WTC11 (cell line): ENCODE measurements at regions not wholly inside any gene's neighbourhood (a gene's known extent, or its start where the extent isn't known, plus 50 kb on each side); places are given as distances from the start of the nearest gene placed in this dataset.

ENCODE experiments used
- CTCF ChIP-seq: fragments of 200-600 bp; IDR thresholded peaks from 2 replicates; pipeline ENCODE4 v1.8.0; 2022; ENCODE audit warnings: antibody characterized with exemption
- HMGXB4 ChIP-seq: sonication (generic); formaldehyde crosslinking; IDR thresholded peaks from 2 replicates; pipeline ENCODE4 v1.8.1; 2023; ENCODE audit warnings: mild to moderate bottlenecking, moderate library complexity, missing genetic modification reagents
- JUN ChIP-seq: sonication (generic); formaldehyde crosslinking; IDR thresholded peaks from 2 replicates; pipeline ENCODE4 v1.8.0; 2023; ENCODE audit warnings: mild to moderate bottlenecking, missing genetic modification reagents
- NR3C1 ChIP-seq: sonication (generic); formaldehyde crosslinking; conservative IDR thresholded peaks from 2 replicates; pipeline ENCODE4 v1.8.1; 2023; ENCODE audit warnings: low read depth, mild to moderate bottlenecking, missing genetic modification reagents
- SP1 ChIP-seq: sonication (generic); formaldehyde crosslinking; conservative IDR thresholded peaks from 2 replicates; pipeline ENCODE4 v1.8.1; 2022; ENCODE audit warnings: missing genetic modification reagents
- TEAD1 ChIP-seq: sonication (generic); formaldehyde crosslinking; IDR thresholded peaks from 2 replicates; pipeline ENCODE4 v1.8.0; 2022; ENCODE audit warnings: mild to moderate bottlenecking, missing genetic modification reagents
- ZNF281 ChIP-seq: sonication (generic); formaldehyde crosslinking; IDR thresholded peaks from 2 replicates; pipeline ENCODE4 v1.8.0; 2023; ENCODE audit warnings: mild to moderate bottlenecking, missing genetic modification reagents
- TF ChIP-seq, protein P1 (sequence below): sonication (generic); formaldehyde crosslinking; IDR thresholded peaks from 2 replicates; pipeline ENCODE4 v1.8.0; 2022; ENCODE audit warnings: mild to moderate bottlenecking, missing genetic modification reagents
- TF ChIP-seq, protein P2 (sequence below): sonication (generic); formaldehyde crosslinking; IDR thresholded peaks from 2 replicates; pipeline ENCODE4 v1.8.1; 2022; ENCODE audit warnings: mild to moderate bottlenecking, missing genetic modification reagents, moderate library complexity, borderline replicate concordance

- TF ChIP-seq CTCF (no peak), HMGXB4 (no peak), TEAD1 (no peak), JUN (no peak), ZNF281 (CRISPR knock-in tag) (no peak), SP1 (no peak), NR3C1 (CRISPR knock-in tag) (no peak)
- TF ChIP-seq, protein P1, sequence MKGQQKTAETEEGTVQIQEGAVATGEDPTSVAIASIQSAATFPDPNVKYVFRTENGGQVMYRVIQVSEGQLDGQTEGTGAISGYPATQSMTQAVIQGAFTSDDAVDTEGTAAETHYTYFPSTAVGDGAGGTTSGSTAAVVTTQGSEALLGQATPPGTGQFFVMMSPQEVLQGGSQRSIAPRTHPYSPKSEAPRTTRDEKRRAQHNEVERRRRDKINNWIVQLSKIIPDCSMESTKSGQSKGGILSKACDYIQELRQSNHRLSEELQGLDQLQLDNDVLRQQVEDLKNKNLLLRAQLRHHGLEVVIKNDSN: no peak
- TF ChIP-seq, protein P2, sequence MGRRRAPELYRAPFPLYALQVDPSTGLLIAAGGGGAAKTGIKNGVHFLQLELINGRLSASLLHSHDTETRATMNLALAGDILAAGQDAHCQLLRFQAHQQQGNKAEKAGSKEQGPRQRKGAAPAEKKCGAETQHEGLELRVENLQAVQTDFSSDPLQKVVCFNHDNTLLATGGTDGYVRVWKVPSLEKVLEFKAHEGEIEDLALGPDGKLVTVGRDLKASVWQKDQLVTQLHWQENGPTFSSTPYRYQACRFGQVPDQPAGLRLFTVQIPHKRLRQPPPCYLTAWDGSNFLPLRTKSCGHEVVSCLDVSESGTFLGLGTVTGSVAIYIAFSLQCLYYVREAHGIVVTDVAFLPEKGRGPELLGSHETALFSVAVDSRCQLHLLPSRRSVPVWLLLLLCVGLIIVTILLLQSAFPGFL (CRISPR knock-in tag): no peak
These were observed 189.0 kb upstream of the CCDC54 start for GRCh38 chr3:107188262-107188661.
